ENCODE measurements at regions not wholly inside any gene's neighbourhood (a gene's known extent, or its start where the extent isn't known, plus 50 kb on each side); places are given as distances from the start of the nearest gene placed in this dataset.

DNA sequence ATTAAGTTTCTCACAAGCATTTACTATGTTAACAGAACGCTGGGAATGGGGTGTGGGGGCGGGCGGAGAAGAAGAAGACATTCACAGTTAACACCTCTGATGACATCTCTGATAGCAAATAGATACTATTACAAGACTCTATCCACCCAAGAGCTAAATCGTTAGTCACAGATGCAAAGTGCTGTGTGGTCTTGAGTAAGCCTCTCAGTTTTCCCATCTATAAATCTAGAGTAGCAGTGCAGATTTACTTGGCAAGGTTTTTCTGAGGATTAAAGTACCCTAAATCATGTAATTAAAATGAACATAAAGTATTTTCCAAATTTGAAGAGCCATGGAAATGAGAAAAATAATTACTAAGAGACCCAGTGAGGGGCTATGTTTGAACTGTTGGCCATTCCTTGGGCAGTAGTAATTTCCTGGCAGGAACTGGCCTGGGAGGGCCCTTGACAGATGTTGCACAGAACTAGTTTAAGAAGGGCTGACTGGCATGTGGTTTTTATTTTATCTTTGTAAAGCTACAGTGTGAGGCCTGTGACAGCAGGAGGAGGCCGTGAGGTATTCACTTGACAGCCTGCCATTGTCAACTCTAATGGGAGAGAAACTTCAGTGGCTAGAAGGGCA is 58.7 kb upstream of the APOBEC4 start:
- no peak for DNase-seq

DNA sequence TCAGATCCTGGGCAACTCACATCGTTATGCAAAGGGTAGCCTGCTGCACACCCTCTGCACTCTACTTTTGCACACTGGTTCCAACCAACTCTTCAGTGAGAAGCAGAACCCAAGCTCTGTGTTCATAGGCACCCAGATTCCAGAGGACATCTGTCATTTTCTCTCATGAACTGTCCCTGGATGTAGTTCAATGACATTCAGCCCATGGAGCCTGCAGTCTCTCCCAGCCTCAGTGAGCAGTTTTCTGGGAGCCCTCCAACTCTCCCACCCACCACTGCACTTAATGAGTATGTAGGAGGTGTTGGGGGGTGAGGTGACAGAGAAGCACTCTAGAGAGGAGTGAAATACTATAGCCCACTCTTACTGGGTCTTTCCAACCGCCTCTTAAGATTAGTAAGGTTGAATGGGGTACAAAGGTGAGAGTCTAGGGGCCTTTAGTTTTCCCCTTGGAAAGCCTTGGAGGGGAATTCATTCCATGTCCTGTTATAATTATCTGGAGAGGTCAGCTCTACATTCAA is 58.1 kb upstream of the APOBEC4 start:
- DNase-seq = no peak

DNA sequence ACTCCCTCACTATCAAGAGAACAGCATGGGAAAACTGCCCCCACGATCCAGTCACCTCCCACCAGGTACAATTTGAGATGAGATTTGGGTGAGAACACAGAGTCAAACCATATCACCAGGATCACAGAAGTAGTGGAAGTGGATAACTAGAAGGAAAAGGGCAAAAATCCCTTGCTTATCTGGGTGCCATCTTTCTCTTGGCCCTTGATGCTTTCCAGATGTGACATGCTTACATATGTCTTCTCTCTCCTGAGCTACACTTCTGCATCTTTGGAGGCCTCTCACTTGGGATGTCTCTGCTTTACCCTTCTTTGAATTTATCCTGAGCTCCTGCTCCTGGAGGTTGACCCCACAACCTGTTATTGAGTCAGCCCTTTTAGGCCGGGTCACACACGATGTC is 57.6 kb upstream of the APOBEC4 start:
- no peak for DNase-seq

DNA sequence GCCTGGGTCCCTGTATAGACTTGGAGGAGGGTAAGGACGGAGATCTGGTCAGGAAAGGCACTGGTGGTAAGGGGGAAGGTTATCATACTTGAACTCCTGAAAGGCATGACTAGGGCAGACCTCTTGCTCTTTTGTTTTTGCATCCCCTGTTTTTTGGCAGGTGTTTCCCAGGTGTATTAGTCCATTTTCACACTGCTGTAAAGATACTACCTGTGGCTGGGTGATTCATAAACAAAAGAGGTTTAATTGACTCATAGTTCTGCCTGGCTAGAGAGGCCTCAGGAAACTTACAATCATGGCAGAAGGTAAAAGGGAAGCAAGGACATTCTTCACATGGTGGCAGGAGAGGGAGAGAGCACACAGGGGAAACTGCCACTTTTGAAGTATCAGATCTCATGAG is 57.2 kb upstream of the APOBEC4 start:
- DNase-seq = no peak

DNA sequence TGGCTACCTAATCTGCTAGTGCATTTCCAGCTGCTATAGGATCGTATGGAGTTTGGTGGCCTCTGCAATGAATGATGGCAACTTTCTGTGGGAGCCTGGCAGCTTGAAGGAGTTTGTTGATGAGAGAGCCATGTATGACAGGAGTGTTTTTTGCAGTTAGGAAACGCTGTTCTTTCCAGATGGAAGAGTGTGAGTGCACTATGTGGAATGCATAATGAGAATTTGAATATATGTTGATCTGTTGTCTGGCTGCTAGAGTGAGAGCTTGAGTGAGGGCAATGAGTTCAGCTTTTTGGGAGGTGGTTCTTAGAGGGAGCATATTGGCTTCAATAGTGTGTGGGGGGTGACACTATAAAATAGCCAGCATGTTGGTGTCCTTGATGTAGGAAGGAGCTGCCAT is 51.0 kb upstream of the APOBEC4 start:
- DNase-seq = no peak
